GM18519 (cell line): ENCODE measurements at regions not wholly inside any gene's neighbourhood (a gene's known extent, or its start where the extent isn't known, plus 50 kb on each side); places are given as distances from the start of the nearest gene placed in this dataset.

Experiments
- ATAC-seq: cut with Tn5 transposase; IDR thresholded peaks from one replicate; pipeline ENCODE4 v1.9.1; 2021; ENCODE audit warnings: mild to moderate bottlenecking, moderate library complexity; ENCODE audit not compliant: unreplicated experiment, low FRiP score

- no peak for ATAC-seq
These were observed 151.5 kb downstream of the BUB3 start for GRCh38 chr10:123305671-123306070.

GRCh38 chr10:123306290-123306689 lies 152.1 kb downstream of the BUB3 start:
- ATAC-seq: no peak

GRCh38 chr10:123309731-123310130 lies 155.5 kb downstream of the BUB3 start:
- ATAC-seq: no peak

GRCh38 chr10:123316776-123317175 lies 162.6 kb downstream of the BUB3 start:
- ATAC-seq: no peak

GRCh38 chr10:123318516-123318915 lies 164.3 kb downstream of the BUB3 start:
- ATAC-seq: no peak

- no peak for ATAC-seq
These were observed 165.9 kb downstream of the BUB3 start for GRCh38 chr10:123320091-123320490.

- ATAC-seq: no peak
These were observed 169.7 kb downstream of the BUB3 start for GRCh38 chr10:123323884-123324283.

GRCh38 chr10:123325663-123326190 lies 171.5 kb downstream of the BUB3 start:
- ATAC-seq: no peak

- ATAC-seq: no peak
These were observed 172.5 kb downstream of the BUB3 start for GRCh38 chr10:123326674-123327073.

- peak; percentile 53 for ATAC-seq
These were observed 173.2 kb downstream of the BUB3 start for GRCh38 chr10:123327450-123327849.

- ATAC-seq: no peak
These were observed 173.7 kb downstream of the BUB3 start for GRCh38 chr10:123327896-123328295.

GRCh38 chr10:123331438-123331837 lies 177.2 kb downstream of the BUB3 start:
- ATAC-seq: no peak

- ATAC-seq: no peak
These were observed 192.4 kb downstream of the BUB3 start for GRCh38 chr10:123346581-123346980.

GRCh38 chr10:123348691-123349572 lies 194.7 kb downstream of the BUB3 start:
- no peak for ATAC-seq

GRCh38 chr10:123351715-123352114 lies 197.5 kb downstream of the BUB3 start:
- no peak for ATAC-seq

- no peak for ATAC-seq
These were observed 200.3 kb downstream of the BUB3 start for GRCh38 chr10:123354521-123354920.

- ATAC-seq: no peak
These were observed 201.7 kb downstream of the BUB3 start for GRCh38 chr10:123355748-123356481.

- ATAC-seq: no peak
These were observed 202.6 kb downstream of the BUB3 start for GRCh38 chr10:123356799-123357198.

GRCh38 chr10:123357421-123357930 lies 203.3 kb downstream of the BUB3 start:
- no peak for ATAC-seq

- ATAC-seq: no peak
These were observed 205.3 kb downstream of the BUB3 start for GRCh38 chr10:123359539-123359938.

GRCh38 chr10:123361832-123362231 lies 207.6 kb downstream of the BUB3 start:
- ATAC-seq: no peak
